Lower leg skin (tissue), 3 donors: ENCODE measurements at regions not wholly inside any gene's neighbourhood (a gene's known extent, or its start where the extent isn't known, plus 50 kb on each side); places are given as distances from the start of the nearest gene placed in this dataset.

Experiments
- CTCF ChIP-seq, 3 donors: fragments of 450-650 bp; IDR thresholded peaks; one replicate each; pipeline ENCODE4 v1.5.1; 2016; ENCODE audit warnings: antibody characterized with exemption in 3 of 3, mild to moderate bottlenecking in 3 of 3, moderate library complexity in 2 of 3
- POLR2A ChIP-seq, 2 donors: fragments of 450-650 bp; IDR thresholded peaks; one replicate each; pipeline ENCODE4 v1.6.1; 2016 to 2017; ENCODE audit warnings: antibody characterized with exemption in 2 of 2, mild to moderate bottlenecking in 1 of 2, moderate library complexity in 1 of 2

GRCh38 chr6:122246906-122247658 is 152.4 kb upstream of the HSF2 start:
- no peak for TF ChIP-seq POLR2A (IDR thresholded peaks at IDR 0.05)
- TF ChIP-seq CTCF (IDR thresholded peaks at IDR 0.05), result no peak
